ENCODE measurements at regions not wholly inside any gene's neighbourhood (a gene's known extent, or its start where the extent isn't known, plus 50 kb on each side); places are given as distances from the start of the nearest gene placed in this dataset.

- TF ChIP-seq CTCF (IDR thresholded peaks at IDR 0.05) (no peak), POLR2A (IDR thresholded peaks at IDR 0.05) (no peak), POLR2AphosphoS5 (IDR thresholded peaks at IDR 0.05) (no peak)
These were observed 107.5 kb downstream of the TRIM29 start for GRCh38 chr11:120030411-120030810.

Measured in prostate gland (tissue), 2 donors.